ENCODE measurements at regions not wholly inside any gene's neighbourhood (a gene's known extent, or its start where the extent isn't known, plus 50 kb on each side); places are given as distances from the start of the nearest gene placed in this dataset.

DNA sequence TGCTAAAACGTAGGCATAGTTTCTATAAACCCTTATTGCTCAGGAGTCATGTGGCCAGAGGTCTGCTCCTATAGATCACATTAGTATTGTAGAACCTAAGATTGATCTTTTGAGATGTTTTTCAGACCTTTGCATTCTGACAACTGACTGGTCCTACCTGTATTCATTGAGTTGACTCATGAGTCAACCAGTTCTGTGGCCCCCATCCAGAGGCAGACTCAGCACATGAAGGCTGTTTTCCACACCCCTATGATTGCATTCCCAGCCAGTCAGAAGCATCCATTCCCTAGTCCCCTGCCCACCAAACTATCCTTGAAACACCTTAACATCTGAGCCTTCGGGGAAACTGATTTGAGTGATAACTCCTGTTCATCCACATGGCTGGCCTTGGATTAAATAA, 451.7 kb downstream of the SIPA1L2 start:
- Histone ChIP-seq H3K4me3 (no peak overlapping the region), H3K4me1 (peaks cover 0 to 14% of the 10 kb centered on the region in 2 donors), H3K36me3 (no peaks in the 10 kb centered on the region), H3K27me3 (no peaks in the 10 kb centered on the region), H3K9me3 (no peaks in the 10 kb centered on the region), H3K27ac (no peak overlapping the region)
- no peak for TF ChIP-seq CTCF (IDR thresholded peaks at IDR 0.05)
- no peak for DNase-seq (ENCODE audit: low spot score)

GRCh38 chr1:232177438-232177837, 452.5 kb downstream of the SIPA1L2 start:
- H3K27me3 ChIP-seq, result no peaks in the 10 kb centered on the region
- H3K9me3 ChIP-seq, result no peaks in the 10 kb centered on the region
- H3K36me3 ChIP-seq, result no peaks in the 10 kb centered on the region
- no peak overlapping the region for H3K4me3 ChIP-seq
- no peak overlapping the region for H3K27ac ChIP-seq
- no peak for DNase-seq (ENCODE audit: low spot score)
- no peak for TF ChIP-seq CTCF (IDR thresholded peaks at IDR 0.05)
- H3K4me1 ChIP-seq, result peaks cover 0 to 14% of the 10 kb centered on the region in 2 donors

DNA sequence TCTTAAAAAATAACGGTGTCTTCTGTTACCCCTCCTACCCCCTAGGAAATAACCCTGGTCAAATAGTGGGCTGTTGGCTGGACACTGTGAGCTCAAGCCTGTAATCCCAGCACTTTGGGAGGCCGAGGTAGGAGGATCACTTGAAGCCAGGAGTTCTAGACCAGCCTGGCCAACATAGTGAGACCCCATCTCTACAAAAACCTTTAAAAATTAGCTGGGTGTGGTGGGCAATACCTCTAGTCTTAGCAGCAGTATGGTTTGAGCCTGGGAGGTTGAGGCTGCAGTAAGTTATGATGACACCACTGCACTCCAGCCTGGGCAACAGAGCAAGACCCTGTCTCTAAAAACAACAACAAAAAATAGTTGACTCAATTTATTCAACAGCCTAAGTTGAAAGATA, 453.7 kb downstream of the SIPA1L2 start:
- no peak for DNase-seq (ENCODE audit: low spot score)
- TF ChIP-seq CTCF (IDR thresholded peaks at IDR 0.05), result no peak
- Histone ChIP-seq H3K27me3 (no peaks in the 10 kb centered on the region), H3K4me1 (peaks cover 0 to 14% of the 10 kb centered on the region in 2 donors), H3K27ac (no peak overlapping the region), H3K4me3 (no peak overlapping the region), H3K36me3 (no peaks in the 10 kb centered on the region), H3K9me3 (no peaks in the 10 kb centered on the region)

GRCh38 chr1:232174306-232174705, 455.6 kb downstream of the SIPA1L2 start:
- H3K36me3 ChIP-seq, result no peaks in the 10 kb centered on the region
- no peak for DNase-seq (ENCODE audit: low spot score)
- H3K27me3 ChIP-seq, result no peaks in the 10 kb centered on the region
- H3K4me3 ChIP-seq, result no peak overlapping the region
- no peak for TF ChIP-seq CTCF (IDR thresholded peaks at IDR 0.05)
- no peak overlapping the region for H3K27ac ChIP-seq
- H3K9me3 ChIP-seq, result no peaks in the 10 kb centered on the region
- peaks cover 0 to 6% of the 10 kb centered on the region in 2 donors for H3K4me1 ChIP-seq

DNA sequence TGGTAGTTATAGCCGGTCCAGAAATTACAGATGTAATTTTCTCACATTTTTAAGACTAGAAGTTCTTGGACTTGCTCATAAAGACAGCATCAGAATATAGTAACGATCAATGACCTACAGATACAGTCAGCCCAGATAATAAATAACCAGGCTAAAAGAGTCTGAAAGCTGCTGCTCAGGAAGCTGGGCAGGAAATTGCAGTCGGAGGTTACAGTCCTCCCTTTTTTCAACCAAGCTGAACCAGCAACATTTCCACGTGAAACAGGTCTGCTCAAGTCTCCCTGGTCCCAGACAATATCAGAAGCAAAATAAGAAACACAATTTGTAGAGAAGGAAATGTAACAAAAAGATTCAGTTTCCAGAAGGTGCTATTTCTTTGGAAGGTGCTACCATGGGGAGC, 457.4 kb downstream of the SIPA1L2 start:
- Histone ChIP-seq H3K4me1 (peaks cover 0 to 6% of the 10 kb centered on the region in 2 donors), H3K27me3 (no peaks in the 10 kb centered on the region), H3K36me3 (no peaks in the 10 kb centered on the region), H3K9me3 (no peaks in the 10 kb centered on the region), H3K27ac (no peak overlapping the region), H3K4me3 (no peak overlapping the region)
- no peak for TF ChIP-seq CTCF (IDR thresholded peaks at IDR 0.05)
- no peak for DNase-seq (ENCODE audit: low spot score)

- peak in 1 of 2 donors; percentile 34 for TF ChIP-seq CTCF (IDR thresholded peaks at IDR 0.05)
- no peak overlapping the region for H3K4me3 ChIP-seq
- H3K27ac ChIP-seq, result no peak overlapping the region
- peaks cover 0 to 6% of the 10 kb centered on the region in 2 donors for H3K4me1 ChIP-seq
- H3K9me3 ChIP-seq, result no peaks in the 10 kb centered on the region
- DNase-seq (ENCODE audit: low spot score), result no peak
- no peaks in the 10 kb centered on the region for H3K36me3 ChIP-seq
- H3K27me3 ChIP-seq, result no peaks in the 10 kb centered on the region
Observed at GRCh38 chr1:232170909-232171308, 459.0 kb downstream of the SIPA1L2 start.

Data from right atrium auricular region (tissue), 2 donors.